ENCODE measurements at regions not wholly inside any gene's neighbourhood (a gene's known extent, or its start where the extent isn't known, plus 50 kb on each side); places are given as distances from the start of the nearest gene placed in this dataset.

DNA sequence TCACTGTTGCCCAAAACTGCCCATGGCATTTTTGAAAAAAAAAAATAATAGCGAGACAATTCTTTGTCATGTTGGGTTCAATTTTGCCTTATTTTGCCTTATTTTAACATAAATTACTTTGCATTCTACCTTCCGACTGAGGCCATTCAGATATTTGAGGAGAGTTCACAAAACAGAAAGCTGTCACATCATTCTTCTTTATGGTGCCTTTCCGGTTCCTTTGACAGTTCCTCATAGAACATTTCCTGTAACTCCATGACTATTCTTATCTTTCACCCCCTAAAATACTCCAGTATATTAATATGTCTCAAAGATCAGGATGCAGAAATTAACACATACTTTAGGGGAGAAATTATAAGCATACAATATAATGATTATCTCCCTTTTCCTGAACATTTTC lies 476.7 kb downstream of the NOVA1 start:
- Histone ChIP-seq H3K56ac (ENCODE audit: extremely low read depth, insufficient read depth, low read length) (no peak overlapping the region), H2AK9ac (replicated peaks; ENCODE audit: low read depth, low read length, poor library complexity) (no peak overlapping the region), H3K18ac (ENCODE audit: low read depth, low read length) (no peak overlapping the region), H3K14ac (replicated peaks; ENCODE audit: low read depth, low read length) (no peak overlapping the region), H3K9ac (ENCODE audit: low read depth, low read length) (no peak overlapping the region), H4K8ac (ENCODE audit: low read depth in 2 of 2, low read length in 2 of 2) (no peak overlapping the region), H4K91ac (ENCODE audit: insufficient read depth, low read depth, low read length) (no peak overlapping the region), H2BK15ac (ENCODE audit: low read depth, low read length) (no peak overlapping the region), H3K36me3 (ENCODE audit: control insufficient read depth, insufficient read depth, low read length) (no peaks in the 10 kb centered on the region), H4K20me1 (ENCODE audit: insufficient read depth, low read length) (no peaks in the 10 kb centered on the region), H3K4me2 (ENCODE audit: low read depth, low read length) (no peak overlapping the region), H3K23ac (ENCODE audit: low read depth, low read length) (no peak overlapping the region), H3K4me1 (ENCODE audit: control insufficient read depth, insufficient read depth, low read length) (no peaks in the 10 kb centered on the region), H2AFZ (replicated peaks; ENCODE audit: low read length, poor library complexity) (no peak overlapping the region), H4K5ac (ENCODE audit: low read depth, low read length) (no peak overlapping the region), H3K4me3 (ENCODE audit: insufficient read depth, low read depth, low read length) (no peak overlapping the region), H3K27ac (ENCODE audit: insufficient read depth, low read length) (no peak overlapping the region), H3K4ac (ENCODE audit: low read depth, low read length) (no peak overlapping the region), H2AK5ac (ENCODE audit: low read depth, low read length) (no peak overlapping the region), H2BK20ac (ENCODE audit: low read depth, low read length) (no peak overlapping the region), H2BK120ac (ENCODE audit: low read depth, low read length) (no peak overlapping the region), H3K9me1 (ENCODE audit: insufficient read depth, low read length) (no peaks in the 10 kb centered on the region), H2BK5ac (ENCODE audit: low read depth, low read length, poor library complexity, severe bottlenecking) (no peak overlapping the region), H3K27me3 (ENCODE audit: control insufficient read depth, insufficient read depth, low read length) (no peaks in the 10 kb centered on the region), H3K79me1 (ENCODE audit: low read depth in 1 of 2, low read length in 2 of 2) (no peaks in the 10 kb centered on the region), H3K9me3 (ENCODE audit: control insufficient read depth, insufficient read depth, low read length) (peaks cover 2% of the 10 kb centered on the region)
- dilution Hi-C loops (cut with HindIII; ENCODE audit: low sequenced_read_pairs, unreplicated experiment) = no loop called here
- DNase-seq = no peak
- no CpG with 5 or more reads among the region's 3 CpGs for WGBS, 2 experiments (ENCODE audit: extremely low coverage in 2 of 2, insufficient read length in 1 of 2)
- BruUV-seq (replicated peaks) = no TSS peak
- no peak for ATAC-seq (ENCODE audit: low read depth)
- POLR2A ChIA-PET (ENCODE audit: unreplicated experiment) = no interaction called here
- intact Hi-C loops (cut with micrococcal nuclease) = no loop called here
- TF ChIP-seq CEBPB (IDR thresholded peaks at IDR 0.05; ENCODE audit: low read depth, low read length) = no peak
- in situ Hi-C loops (cut with MboI; ENCODE audit: low sequenced_read_pairs) = no loop called here
- CTCF ChIA-PET = no interaction called here
